ENCODE measurements at regions not wholly inside any gene's neighbourhood (a gene's known extent, or its start where the extent isn't known, plus 50 kb on each side); places are given as distances from the start of the nearest gene placed in this dataset.

- TF ChIP-seq CTCF (IDR thresholded peaks at IDR 0.05; ENCODE audit: insufficient read depth, low read length, poor library complexity, severe bottlenecking) = no peak
- Histone ChIP-seq H3K4me3 (replicated peaks; ENCODE audit: low read depth, low read length) (no peak overlapping the region), H3K27me3 (replicated peaks; ENCODE audit: control insufficient read depth, insufficient read depth, low read length) (no peaks in the 10 kb centered on the region), H3K36me3 (ENCODE audit: control insufficient read depth, insufficient read depth, low read length) (no peaks in the 10 kb centered on the region)
- DNase-seq (ENCODE audit: extremely low read depth, insufficient read length) = no peak
Measured at GRCh38 chr7:26099236-26099635, 52.8 kb upstream of the NFE2L3 start.

- Histone ChIP-seq H3K36me3 (ENCODE audit: control insufficient read depth, insufficient read depth, low read length) (no peaks in the 10 kb centered on the region), H3K4me3 (replicated peaks; ENCODE audit: low read depth, low read length) (peak overlapping the region; percentile 61), H3K27me3 (replicated peaks; ENCODE audit: control insufficient read depth, insufficient read depth, low read length) (no peaks in the 10 kb centered on the region)
- TF ChIP-seq CTCF (IDR thresholded peaks at IDR 0.05; ENCODE audit: insufficient read depth, low read length, poor library complexity, severe bottlenecking) = no peak
- DNase-seq (ENCODE audit: extremely low read depth, insufficient read length) = peak; percentile 51
Measured at GRCh38 chr7:26100406-26101339, 51.3 kb upstream of the NFE2L3 start.

- TF ChIP-seq CTCF (IDR thresholded peaks at IDR 0.05; ENCODE audit: insufficient read depth, low read length, poor library complexity, severe bottlenecking) = no peak
- peak; percentile 59 for DNase-seq (ENCODE audit: extremely low read depth, insufficient read length)
- no peaks in the 10 kb centered on the region for H3K27me3 ChIP-seq (replicated peaks; ENCODE audit: control insufficient read depth, insufficient read depth, low read length)
- H3K4me3 ChIP-seq (replicated peaks; ENCODE audit: low read depth, low read length) = peak overlapping the region; percentile 61
- no peaks in the 10 kb centered on the region for H3K36me3 ChIP-seq (ENCODE audit: control insufficient read depth, insufficient read depth, low read length)
Measured at GRCh38 chr7:26101361-26102151, 50.4 kb upstream of the NFE2L3 start.

- H3K36me3 ChIP-seq (ENCODE audit: control insufficient read depth, insufficient read depth, low read length) = no peaks in the 10 kb centered on the region
- peak overlapping the region; percentile 61 for H3K4me3 ChIP-seq (replicated peaks; ENCODE audit: low read depth, low read length)
- no peak for DNase-seq (ENCODE audit: extremely low read depth, insufficient read length)
- TF ChIP-seq CTCF (IDR thresholded peaks at IDR 0.05; ENCODE audit: insufficient read depth, low read length, poor library complexity, severe bottlenecking) = no peak
- H3K27me3 ChIP-seq (replicated peaks; ENCODE audit: control insufficient read depth, insufficient read depth, low read length) = no peaks in the 10 kb centered on the region
Measured at GRCh38 chr7:26102176-26102575, 49.8 kb upstream of the NFE2L3 start.

Data from GM06990 (cell line).